GM04504 (cell line): ENCODE measurements at regions not wholly inside any gene's neighbourhood (a gene's known extent, or its start where the extent isn't known, plus 50 kb on each side); places are given as distances from the start of the nearest gene placed in this dataset.
A peak's percentile ranks its signal among the peaks of the same experiment; 100 is the strongest.

ENCODE experiments used
- DNase-seq: peaks from one replicate; pipeline ENCODE4 v3.0.0-alpha.2; 2012; ENCODE audit warnings: low read depth

GRCh38 chr9:80066931-80067330, 495.2 kb downstream of the TLE4 start:
- DNase-seq: no peak

GRCh38 chr9:80062567-80062966, 490.8 kb downstream of the TLE4 start:
- no peak for DNase-seq

GRCh38 chr9:80061940-80062339, 490.2 kb downstream of the TLE4 start:
- peak; percentile 79 for DNase-seq

- DNase-seq: no peak
These were observed 489.3 kb downstream of the TLE4 start for GRCh38 chr9:80061096-80061495.

- DNase-seq: no peak
These were observed 488.2 kb downstream of the TLE4 start for GRCh38 chr9:80059979-80060378.

- no peak for DNase-seq
These were observed 487.4 kb downstream of the TLE4 start for GRCh38 chr9:80059191-80059590.

GRCh38 chr9:80052830-80053229, 481.1 kb downstream of the TLE4 start:
- no peak for DNase-seq

- DNase-seq: no peak
These were observed 477.5 kb downstream of the TLE4 start for GRCh38 chr9:80049096-80049782.

- no peak for DNase-seq
These were observed 474.7 kb downstream of the TLE4 start for GRCh38 chr9:80046481-80046880.

GRCh38 chr9:80041821-80042220, 470.1 kb downstream of the TLE4 start:
- DNase-seq: no peak

GRCh38 chr9:80040457-80040856, 468.7 kb downstream of the TLE4 start:
- DNase-seq: no peak

- no peak for DNase-seq
These were observed 459.0 kb downstream of the TLE4 start for GRCh38 chr9:80030801-80031200.

GRCh38 chr9:80028501-80028900, 456.7 kb downstream of the TLE4 start:
- DNase-seq: peak; percentile 84

- no peak for DNase-seq
These were observed 454.2 kb downstream of the TLE4 start for GRCh38 chr9:80025796-80026520.

- no peak for DNase-seq
These were observed 453.4 kb downstream of the TLE4 start for GRCh38 chr9:80025131-80025530.

- no peak for DNase-seq
These were observed 448.8 kb downstream of the TLE4 start for GRCh38 chr9:80020530-80020929.

- DNase-seq: no peak
These were observed 448.3 kb downstream of the TLE4 start for GRCh38 chr9:80020056-80020455.

- DNase-seq: no peak
These were observed 442.1 kb downstream of the TLE4 start for GRCh38 chr9:80013891-80014290.

- DNase-seq: no peak
These were observed 441.0 kb downstream of the TLE4 start for GRCh38 chr9:80012557-80013330.

GRCh38 chr9:80009204-80009603, 437.4 kb downstream of the TLE4 start:
- no peak for DNase-seq

GRCh38 chr9:80004714-80005113, 432.9 kb downstream of the TLE4 start:
- no peak for DNase-seq

GRCh38 chr9:79990536-79990935, 418.8 kb downstream of the TLE4 start:
- no peak for DNase-seq

- no peak for DNase-seq
These were observed 417.3 kb downstream of the TLE4 start for GRCh38 chr9:79989079-79989478.
